ENCODE measurements at regions not wholly inside any gene's neighbourhood (a gene's known extent, or its start where the extent isn't known, plus 50 kb on each side); places are given as distances from the start of the nearest gene placed in this dataset.
"Not testable (repeated sequence)": the region's sequence is repeated elsewhere in the genome, so short reads cannot be mapped to it uniquely, and the experiment has no call there.

DNA sequence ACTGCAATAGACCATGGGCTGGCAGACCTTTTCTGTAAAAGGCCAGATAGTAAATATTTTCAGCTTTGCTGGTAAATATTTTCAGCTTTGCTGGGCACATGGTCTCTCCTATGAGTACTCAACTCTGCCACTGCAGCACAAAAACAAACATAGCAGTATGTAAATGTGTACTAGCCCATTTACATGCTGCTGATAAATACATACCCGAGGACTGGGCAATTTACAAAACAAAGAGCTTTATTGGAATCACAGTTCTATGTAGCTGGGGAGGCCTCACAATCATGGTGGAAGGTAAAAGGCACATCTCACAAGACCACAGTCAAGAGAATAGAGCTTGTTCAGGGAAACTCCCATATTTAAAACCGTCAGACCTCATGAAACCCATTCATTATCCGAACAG lies 793.0 kb downstream of the EDEM1 start:
- DNase-seq (ENCODE audit: low spot score): no peak

DNA sequence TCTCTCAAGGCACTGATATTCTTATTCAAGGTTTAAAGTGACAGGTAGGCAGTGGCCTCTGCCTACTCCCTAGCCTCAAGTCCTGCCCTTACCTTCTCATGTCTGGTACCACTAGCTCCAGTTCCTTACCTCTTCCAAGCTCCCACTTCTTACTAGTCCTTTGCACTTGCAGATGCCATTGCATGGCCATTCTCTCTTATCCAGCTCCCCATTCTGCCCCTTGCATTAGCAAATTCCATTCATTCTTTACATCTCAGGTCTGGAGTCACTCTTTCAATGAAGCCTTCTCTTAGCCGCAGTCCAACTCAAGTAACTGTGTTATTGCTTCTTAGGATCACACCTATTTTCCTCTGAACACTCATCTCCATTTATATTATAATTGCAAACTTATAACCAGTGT lies 807.1 kb downstream of the EDEM1 start:
- DNase-seq (ENCODE audit: low spot score): no peak

DNA sequence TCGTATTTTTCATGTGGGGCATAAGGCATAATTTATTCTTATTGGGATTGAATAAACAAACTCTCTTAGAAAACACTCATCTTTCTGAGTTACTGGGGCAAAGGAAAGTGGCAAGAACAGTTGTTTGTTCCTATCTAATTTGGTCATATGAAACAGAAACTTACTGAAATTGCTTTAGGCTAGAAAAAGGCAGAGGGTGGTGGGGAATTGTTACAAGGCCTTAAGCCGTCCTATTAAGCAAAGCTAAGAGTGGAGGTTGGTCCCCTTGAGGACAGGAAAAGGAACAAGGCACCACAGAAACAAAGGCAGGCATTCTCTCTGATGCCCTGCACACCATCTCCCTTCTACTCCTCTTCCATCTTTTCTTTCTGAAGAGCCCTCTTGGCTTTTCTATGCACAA lies 830.9 kb downstream of the EDEM1 start:
- DNase-seq (ENCODE audit: low spot score): no peak

DNA sequence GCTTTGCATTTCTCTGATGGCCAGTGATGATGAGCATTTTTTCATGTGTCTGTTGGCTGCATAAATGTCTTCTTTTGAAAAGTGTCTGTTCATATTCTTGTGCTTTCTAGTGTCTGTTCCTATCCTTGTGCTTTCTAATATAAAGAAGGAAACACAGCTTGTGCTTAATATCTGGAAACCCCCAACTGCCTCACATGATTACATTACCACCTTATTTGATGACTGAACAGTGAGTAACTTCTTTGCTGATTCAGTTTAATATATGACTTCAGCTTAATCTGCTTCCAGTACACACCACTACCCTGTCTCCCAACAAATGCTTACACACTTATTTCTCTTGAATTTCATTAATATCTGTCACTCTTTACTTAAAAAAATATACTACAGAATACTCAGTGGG lies 835.1 kb downstream of the EDEM1 start:
- no peak for DNase-seq (ENCODE audit: low spot score)

DNA sequence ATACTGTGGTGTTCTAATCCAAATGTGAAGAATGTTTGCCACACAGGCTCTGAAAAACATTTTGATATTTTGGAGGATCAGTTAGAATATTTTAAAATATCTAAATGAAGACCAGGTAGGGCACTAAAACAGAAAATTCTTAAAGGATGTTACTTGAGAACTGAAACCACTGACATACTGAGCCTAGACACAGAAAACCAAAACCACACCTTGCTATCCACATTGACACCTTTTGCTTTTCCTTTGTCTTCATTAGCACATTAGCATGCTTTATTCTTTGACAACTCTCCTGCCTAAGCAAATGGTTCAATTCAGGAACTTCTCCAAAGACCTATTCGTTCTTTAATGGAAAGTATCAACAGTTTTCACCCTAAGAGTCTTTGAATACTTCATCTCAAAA lies 835.9 kb upstream of the GRM7 start:
- no peak for DNase-seq (ENCODE audit: low spot score)

DNA sequence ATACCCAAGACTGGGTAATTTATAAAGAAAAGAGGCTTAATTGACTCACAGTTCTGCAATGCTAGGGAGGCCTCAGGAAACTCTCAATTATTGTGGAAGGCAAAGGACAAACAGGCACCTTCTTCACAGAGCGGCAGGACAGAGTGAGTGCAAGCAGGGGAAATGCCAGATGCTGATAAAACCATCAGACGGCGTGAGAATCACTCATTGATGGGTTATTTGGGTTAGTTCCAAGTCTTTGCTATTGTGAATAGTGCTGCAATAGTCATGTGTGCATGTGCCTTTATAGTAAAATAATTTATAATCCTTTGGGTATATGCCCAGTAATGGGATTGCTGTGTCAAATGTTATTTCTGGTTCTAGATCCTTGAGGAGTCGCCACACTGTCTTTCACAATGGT lies 830.3 kb upstream of the GRM7 start:
- not testable (repeated sequence) for DNase-seq (ENCODE audit: low spot score)

DNA sequence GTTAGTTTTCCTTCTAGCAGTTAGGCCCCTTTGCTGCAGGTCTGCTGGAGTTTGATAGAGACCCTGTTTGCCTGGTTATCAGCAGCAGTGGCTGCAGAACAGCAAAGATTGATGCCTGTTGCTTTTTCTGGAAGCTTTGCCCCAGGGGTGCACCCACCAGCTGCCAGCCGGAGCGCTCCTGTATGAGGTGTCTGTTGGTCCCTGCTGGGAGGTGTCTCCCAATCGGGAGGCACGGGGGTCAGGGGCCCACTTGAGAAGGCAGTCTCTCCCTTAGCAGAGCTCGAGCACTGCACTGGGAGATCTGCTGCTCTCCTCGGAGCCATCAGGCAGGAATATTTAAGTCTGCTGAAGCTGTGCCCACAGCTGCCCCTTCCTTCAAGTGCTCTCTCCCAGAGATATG lies 825.3 kb upstream of the GRM7 start:
- no peak for DNase-seq (ENCODE audit: low spot score)

DNA sequence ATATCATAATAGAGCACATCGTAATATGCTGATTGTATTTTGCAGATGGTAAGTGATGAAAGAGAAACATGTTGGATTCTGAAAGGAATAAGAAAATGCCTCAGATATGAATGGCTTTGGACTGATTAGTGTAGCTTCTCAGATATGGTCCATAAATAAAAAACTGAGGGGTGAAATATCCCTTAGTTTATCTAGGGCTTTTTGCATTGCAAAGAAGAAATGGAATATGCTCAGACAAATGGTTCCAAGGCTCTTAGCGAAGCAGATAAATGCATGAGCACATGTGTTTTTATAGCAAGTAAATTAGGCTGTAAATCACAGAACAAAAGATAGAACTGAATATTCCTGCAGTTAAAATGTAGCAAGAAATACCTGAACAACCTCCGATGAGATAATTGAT lies 820.9 kb upstream of the GRM7 start:
- DNase-seq (ENCODE audit: low spot score): no peak

DNA sequence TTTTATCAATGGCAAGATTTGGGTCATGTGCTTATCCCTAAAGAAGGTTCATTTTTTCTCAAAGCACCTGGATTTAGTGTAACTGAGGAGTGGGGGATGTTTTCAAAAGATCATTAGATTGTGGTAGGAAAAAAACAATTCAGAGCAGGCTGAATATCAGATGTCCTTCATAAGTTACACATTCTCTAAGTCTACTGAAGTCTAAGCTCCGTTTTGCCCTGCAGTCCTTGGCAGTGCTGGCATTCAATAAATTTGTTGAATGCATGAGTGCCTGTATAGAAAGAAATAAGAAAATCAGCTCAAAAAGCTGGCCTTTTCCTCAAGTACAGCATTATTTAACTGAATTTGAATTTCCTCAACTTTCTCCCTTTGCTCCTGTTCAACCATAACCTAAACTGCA lies 819.0 kb upstream of the GRM7 start:
- DNase-seq (ENCODE audit: low spot score): no peak

DNA sequence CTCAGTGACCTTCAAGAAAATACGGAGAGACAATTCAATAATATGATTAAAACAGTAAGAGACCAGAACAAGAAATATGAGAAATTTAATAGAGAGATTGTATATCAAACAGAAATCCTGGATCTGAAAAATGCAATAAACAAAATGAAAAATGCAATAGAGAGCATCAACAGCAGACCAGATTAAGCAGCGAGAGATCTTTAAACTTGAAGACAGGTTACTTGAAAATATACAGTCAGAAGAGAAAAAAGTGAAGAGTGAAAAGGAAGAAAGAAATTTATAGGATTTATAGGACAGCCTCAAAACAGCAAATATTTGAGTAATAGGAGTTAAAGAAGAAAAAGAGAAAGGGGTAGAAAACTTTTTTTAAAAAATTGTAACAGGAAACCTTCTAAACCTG lies 813.9 kb upstream of the GRM7 start:
- DNase-seq (ENCODE audit: low spot score): no peak

DNA sequence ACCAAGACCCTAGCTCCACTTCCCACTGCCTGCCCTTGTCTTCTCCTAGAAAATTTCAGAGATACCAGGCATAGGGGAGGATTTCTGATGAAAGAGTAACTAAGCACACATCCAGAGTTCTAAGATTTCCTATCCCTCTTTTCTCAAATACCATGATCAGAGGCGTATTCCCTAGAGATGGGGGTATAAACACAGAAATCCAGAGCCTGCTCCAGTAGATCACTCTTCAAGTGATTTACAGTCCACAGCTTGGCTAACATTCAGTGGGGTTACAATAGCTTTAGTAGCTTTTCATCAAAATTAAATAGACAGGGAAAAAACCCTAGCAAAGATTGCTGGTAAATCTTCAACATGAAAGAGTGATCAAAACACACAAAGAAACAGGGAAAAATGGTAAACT lies 800.7 kb upstream of the GRM7 start:
- DNase-seq (ENCODE audit: low spot score): no peak

DNA sequence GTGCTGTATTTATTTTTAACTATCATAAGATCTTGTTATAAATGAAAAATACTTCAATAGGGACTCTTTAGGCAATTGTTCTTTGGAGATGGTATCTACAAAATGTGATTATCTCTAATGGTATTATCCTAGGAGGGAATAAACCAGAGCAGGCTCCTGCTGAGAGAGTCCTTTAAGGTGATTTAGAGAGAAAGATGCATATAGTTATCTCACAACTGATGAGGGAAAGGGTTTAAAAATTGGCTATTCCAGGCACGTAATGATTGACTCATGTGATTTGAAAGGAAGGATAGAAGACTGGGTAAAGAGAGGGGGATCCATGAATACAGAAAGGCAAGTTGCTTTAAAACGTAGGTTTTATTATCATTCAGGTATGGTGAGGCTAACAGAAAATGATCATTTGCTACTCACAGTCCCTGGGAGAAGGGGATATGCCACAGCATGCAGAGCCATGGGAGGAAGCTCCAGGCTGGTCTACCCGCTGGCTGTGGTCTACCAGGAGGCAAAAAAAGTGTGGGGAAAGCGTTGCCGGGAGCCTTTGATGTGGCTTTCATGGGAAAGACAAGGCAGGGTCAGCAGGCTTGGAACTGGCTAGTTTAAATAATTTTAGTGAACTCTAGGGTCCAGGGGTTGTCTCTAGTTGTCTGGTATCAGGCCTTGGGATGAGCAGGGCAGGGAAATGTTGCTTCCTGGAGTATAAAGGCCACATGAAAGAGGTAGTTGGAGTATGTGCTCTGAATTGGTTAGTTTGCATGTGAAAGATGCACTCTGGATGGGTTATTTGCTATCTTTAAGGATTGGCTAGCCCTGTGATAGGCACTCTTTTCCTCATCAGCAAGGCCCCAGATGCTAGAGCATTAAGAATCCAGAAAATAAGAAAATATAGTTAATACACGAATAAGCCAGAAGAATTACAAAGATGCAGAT lies 798.4 kb upstream of the GRM7 start:
- no peak for DNase-seq (ENCODE audit: low spot score)

DNA sequence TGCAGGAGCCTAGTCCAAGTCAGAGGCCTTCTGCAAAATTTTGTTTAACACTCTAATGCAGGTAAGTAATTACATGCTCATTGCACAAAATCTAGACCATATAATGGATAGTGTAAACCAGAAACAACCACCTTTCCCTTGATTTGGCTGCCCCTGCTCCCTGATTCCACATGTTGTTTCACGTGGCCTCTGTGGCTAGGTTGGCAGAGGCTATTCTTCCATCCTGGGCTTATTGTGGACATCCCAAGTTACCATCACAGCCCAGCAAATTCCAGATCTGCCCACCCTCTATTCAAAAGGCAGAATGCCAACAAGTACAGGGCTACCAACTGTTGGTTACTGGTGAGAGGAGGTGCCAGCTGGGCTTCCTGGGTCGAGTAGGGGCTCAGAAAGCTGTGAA lies 794.5 kb upstream of the GRM7 start:
- DNase-seq (ENCODE audit: low spot score): no peak

DNA sequence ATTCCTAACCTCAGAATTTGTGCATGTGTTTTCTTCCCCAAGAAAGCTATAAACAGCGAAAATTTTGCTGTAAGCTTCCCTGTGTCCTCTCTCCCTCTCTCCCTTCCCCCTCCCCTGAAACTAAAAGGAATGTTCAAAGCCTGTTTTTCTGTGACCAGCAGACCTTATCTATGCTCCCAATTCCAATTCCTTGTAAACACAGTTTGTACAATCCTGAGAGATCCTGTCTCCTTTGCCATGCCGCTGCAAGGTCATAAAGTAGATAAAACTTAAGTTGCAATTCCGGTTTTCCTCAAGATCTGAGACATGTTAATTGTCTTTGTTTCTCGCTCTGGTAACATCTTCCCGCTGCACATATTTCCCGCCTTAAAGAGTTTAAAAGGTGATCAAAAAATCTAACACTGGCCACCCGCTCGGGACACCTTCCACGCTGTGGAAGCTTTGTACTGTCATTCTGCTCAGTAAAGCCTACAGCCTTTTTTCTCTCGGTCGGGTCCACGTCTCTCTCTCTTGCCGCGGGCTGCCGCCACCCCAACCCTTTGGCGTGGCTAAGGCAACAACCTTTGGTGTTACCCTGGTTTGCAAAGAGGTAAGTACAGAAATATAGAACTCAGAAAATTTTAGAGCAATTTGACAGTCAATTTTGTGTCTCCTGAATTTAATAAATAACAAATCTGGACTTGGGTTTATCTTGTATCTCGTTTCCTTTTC lies 793.9 kb upstream of the GRM7 start:
- not testable (repeated sequence) for DNase-seq (ENCODE audit: low spot score)

DNA sequence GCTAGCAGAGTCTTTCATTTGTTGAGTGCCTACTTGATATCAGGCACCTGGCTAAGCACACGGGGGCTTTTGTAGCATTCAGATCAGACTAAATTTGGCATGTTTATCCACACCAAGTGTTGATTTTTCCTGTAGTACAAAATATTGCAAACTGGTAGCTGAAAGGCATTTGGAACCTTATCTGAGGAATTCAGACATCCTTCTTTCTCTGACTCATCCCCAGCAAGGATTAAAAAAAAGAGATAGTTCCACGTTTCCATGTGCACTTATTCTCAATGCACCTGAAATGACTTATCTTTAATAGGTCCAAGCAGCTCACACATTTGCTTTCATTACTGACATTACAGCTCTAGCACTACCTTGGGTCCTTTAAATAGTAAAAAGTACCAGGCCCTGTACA lies 786.0 kb upstream of the GRM7 start:
- no peak for DNase-seq (ENCODE audit: low spot score)

DNA sequence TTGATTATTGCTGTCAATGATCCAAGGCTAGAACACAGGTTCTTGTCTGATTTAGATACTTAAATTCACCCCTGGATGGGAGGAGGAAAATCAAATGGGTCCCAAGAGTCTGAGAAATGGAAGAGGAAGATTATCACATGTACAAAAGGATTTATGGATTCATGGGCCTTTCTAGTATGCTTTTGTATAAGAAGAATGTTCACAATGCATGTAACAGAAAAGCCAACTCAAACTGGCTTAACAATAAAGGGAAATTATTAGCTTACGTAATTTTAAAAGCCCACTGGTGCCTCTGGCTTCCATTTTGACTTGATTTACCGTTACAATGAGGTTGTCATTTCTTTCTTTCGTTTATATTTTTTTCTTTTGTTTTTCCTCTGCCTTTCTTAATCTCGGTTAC lies 782.5 kb upstream of the GRM7 start:
- no peak for DNase-seq (ENCODE audit: low spot score)

DNA sequence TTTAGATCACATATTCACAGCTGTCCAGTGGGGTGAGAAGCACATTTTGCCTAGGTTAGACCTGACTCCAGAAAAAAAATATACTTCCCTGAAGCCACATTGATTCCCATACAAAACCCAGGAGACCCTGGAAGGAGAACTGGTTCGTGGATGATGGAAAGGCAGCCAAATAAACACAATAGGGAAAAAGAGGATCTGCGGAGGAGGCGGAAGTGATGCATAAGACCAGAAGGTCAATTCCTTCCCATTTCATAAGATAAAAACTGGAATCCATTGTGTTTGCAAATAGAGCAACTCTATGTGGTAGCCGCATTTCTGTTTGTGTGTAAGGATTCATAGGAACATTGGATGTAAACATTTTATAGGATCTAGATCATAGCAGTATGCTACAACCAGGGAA lies 781.9 kb upstream of the GRM7 start:
- no peak for DNase-seq (ENCODE audit: low spot score)

DNA sequence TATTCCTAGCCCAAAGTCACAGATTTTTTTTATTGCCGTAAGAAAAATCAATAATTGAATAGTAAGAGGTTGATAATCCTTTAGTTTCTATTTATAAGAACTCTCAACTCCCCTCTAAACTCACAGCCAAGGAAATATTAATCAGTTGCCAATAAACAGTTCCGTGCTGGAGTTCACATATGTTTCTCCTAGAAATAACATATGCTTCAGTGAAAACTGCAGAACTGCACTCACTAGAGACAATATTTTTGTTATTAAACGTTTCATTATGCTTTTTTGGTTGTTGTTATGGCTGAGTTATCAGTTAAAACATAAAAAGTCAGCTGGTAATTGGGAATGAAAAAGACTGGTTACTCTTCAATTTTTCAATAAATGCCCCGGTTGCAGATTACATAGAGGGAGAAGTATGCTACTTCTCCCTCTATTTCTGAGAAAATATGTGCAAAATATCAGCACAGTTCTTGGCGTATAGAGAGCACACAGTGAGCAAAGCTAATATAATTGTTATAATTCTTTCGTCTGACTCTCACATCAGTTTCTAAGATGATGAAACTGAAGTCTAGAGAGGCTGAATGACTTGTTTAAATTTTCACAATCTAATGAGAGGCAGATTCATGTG lies 781.2 kb upstream of the GRM7 start:
- DNase-seq (ENCODE audit: low spot score): no peak

DNA sequence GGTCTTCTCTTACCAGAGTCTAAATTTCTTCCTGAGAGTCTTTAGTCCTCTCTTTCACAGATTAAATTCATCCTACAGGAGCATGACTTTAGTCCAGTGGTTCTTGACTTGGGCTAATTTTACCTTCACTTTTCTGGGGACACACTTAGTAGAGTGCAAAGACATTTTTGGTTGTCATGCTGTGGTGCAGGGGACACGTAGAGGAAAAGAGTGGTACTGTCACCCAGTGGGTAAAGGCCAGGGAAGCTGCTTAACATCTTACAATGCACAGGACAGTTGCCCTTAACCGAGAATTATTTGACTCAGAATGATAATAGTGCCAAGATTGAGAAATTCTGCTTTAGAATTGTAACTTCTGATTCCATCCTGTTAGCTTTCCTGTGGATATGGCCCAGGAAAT lies 772.5 kb upstream of the GRM7 start:
- no peak for DNase-seq (ENCODE audit: low spot score)

DNA sequence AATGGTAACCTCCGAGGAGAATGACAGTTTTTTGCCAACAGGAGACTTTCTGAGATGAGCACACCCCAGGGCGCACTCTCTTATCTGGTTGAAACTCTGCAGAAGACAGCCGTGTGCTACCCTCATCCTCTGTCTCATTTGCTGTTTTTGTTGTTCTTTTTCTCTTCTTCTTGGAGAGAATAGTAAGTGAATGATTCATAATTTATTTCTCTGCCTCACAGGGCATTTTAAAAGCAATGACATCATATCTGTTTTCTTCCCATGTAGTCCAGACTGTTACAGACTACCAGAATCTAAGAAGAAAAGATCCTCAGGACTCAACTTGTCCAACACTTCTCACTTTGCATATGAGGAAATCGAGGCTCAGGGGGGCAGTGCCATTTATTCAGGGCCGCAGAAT lies 771.1 kb upstream of the GRM7 start:
- DNase-seq (ENCODE audit: low spot score): no peak

DNA sequence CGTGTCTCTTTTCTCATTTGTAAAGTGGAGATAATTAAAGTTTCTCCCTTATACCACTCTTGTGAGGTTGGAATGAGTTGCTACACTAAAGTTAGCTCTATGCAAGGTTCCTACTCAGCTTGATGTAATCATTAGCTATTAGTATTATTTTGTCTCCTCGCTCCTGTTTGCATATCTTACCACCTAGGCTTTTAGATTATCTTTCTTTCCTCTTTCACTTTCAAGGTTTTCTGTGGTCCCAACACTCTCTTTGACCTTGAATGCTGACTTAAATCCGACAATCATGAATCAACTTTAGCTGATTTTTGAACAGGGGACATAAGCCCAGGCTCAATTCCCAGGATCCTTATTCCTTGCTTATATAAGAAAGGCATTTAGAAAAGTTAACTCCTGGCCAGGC lies 769.7 kb upstream of the GRM7 start:
- DNase-seq (ENCODE audit: low spot score): no peak

DNA sequence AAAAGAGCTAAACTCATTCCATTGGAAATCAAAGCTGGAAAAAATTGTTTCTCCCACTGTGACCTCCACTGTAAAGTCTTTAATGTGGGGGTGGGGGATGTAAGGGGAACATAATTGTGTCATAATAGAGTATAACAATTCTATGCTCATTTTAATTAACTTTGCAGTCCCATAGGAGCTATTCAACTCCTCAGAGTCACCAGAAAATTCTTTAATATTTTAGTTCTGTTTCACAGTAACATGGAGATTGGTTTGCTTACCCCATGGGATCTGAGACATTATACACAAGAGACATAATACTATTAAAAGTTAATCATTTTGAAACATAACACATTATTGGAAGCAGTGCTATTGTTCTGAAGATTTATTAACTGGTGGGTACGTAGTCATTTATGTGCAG lies 765.9 kb upstream of the GRM7 start:
- no peak for DNase-seq (ENCODE audit: low spot score)

DNA sequence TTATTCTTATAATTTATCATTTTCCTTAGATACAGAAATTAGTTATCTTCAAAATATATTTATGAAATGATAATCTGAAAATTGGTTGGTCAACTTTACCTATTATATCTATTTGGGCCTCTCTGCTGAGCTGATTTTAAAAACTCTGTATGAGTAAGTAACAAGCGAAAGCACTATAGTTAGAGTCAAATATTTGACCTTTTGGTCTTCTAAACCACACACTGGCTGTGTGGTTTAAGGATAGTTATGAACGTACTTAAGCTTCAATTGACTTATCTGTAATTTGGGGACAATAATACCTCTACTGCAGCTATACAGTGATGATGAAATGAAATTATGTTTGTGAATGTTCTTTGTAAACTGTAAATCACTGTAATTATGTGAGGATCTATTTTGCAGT lies 763.9 kb upstream of the GRM7 start:
- no peak for DNase-seq (ENCODE audit: low spot score)

All from germinal center (tissue), 1 donor.